GM12878 (cell line): ENCODE measurements at regions not wholly inside any gene's neighbourhood (a gene's known extent, or its start where the extent isn't known, plus 50 kb on each side); places are given as distances from the start of the nearest gene placed in this dataset.

ENCODE experiments used
- ATAC-seq: fragments of 200-7000 bp; cut with Tn5 transposase; 3 replicates; pipeline ENCODE4 v1.9.1; 2020; ENCODE audit warnings: mild to moderate bottlenecking, moderate library complexity
- BruUV-seq: library from RNA; stranded (reverse); fragments of 400-500 nt; replicated peaks from 2 replicates; lab custom pipeline; 2021; lab: Mats Ljungman, UMichigan
- CTCF ChIA-PET: fragments of 300-600 bp; sonication (Branson Sonifier 250); formaldehyde crosslinking; extraction: SDS; loops from one replicate; lab custom pipeline; 2021; ENCODE audit warnings: inconsistent platforms; lab: Yijun Ruan, JAX
- POLR2A ChIA-PET: fragments of 350-600 bp; formaldehyde crosslinking; extraction: SDS; loops from one replicate; lab custom pipeline; 2021; ENCODE audit warnings: inconsistent platforms; lab: Charles Lee
- RAD21 ChIA-PET: fragments of 300-600 bp; sonication (Branson Sonifier 250); formaldehyde crosslinking; loops from one replicate; lab custom pipeline; 2023; ENCODE audit warnings: antibody characterized with exemption; ENCODE audit not compliant: unreplicated experiment; lab: Charles Lee
- SMC1A ChIA-PET: fragments of 300-600 bp; sonication (Branson Sonifier 250); formaldehyde crosslinking; loops from one replicate; lab custom pipeline; 2023; ENCODE audit not compliant: unreplicated experiment, uncharacterized antibody; lab: Charles Lee
- DNase-seq: peaks from one replicate; pipeline ENCODE4 v3.0.0-alpha.2; 2011; ENCODE audit warnings: low read depth, low spot score
- FAIRE-seq: peaks from 3 replicates; lab custom pipeline; 2011; peaks lifted over from hg19 to GRCh38; lab: Jason Lieb, UNC
- H2AFZ ChIP-seq: 2 replicates; pipeline ENCODE4 v1.6.0; 2011; ENCODE audit warnings: low read depth, low read length, control low read depth; ENCODE audit not compliant: control insufficient read depth
- H3K27ac ChIP-seq: 2 replicates; pipeline ENCODE4 v1.5.1; 2011; ENCODE audit warnings: control low read depth; ENCODE audit not compliant: control insufficient read depth, insufficient read depth
- H3K27me3 ChIP-seq, 2 experiments: replicated peaks in 1 of 2; 2 replicates each; pipeline versions ENCODE4 v1.6.0 to v1.6.1; 2011; ENCODE audit warnings: low read length in 1 of 2; ENCODE audit not compliant: control insufficient read depth in 2 of 2, insufficient read depth in 2 of 2
- H3K36me3 ChIP-seq, 2 experiments: 2 replicates each; pipeline ENCODE4 v1.5.1; 2011; ENCODE audit warnings: low read length in 1 of 2; ENCODE audit not compliant: control insufficient read depth in 2 of 2, insufficient read depth in 2 of 2
- H3K4me1 ChIP-seq: 2 replicates; pipeline ENCODE4 v1.6.1; 2011; ENCODE audit warnings: mild to moderate bottlenecking, low read length, moderate library complexity, mixed read lengths; ENCODE audit not compliant: control insufficient read depth, insufficient read depth
- H3K4me2 ChIP-seq: 2 replicates; pipeline ENCODE4 v1.6.0; 2011; ENCODE audit warnings: control low read depth; ENCODE audit not compliant: control insufficient read depth, insufficient read depth
- H3K4me3 ChIP-seq: fragments of 200-600 bp; sonication (generic); 2 replicates; pipeline ENCODE4 v1.5.1; 2016
- H3K79me2 ChIP-seq: 2 replicates; pipeline ENCODE4 v1.6.0; 2011; ENCODE audit warnings: low read length; ENCODE audit not compliant: control insufficient read depth, insufficient read depth
- H3K9ac ChIP-seq: 2 replicates; pipeline ENCODE4 v1.8.0; 2011; ENCODE audit warnings: low read length, control low read depth, mixed read lengths; ENCODE audit not compliant: control insufficient read depth, insufficient read depth
- H3K9me3 ChIP-seq: replicated peaks from 3 replicates; pipeline ENCODE4 v1.5.1; 2011; ENCODE audit warnings: mild to moderate bottlenecking, low read length; ENCODE audit not compliant: control insufficient read depth, insufficient read depth
- H4K20me1 ChIP-seq: 2 replicates; pipeline ENCODE4 v1.6.0; 2011; ENCODE audit not compliant: control insufficient read depth, insufficient read depth
- E2F4 ChIP-seq: IDR thresholded peaks from 2 replicates; pipeline ENCODE4 v1.6.1; 2012; ENCODE audit warnings: low read depth, low read length, improper control_type of control experiment
- FOXM1 ChIP-seq: IDR thresholded peaks from 2 replicates; pipeline ENCODE4 v1.6.1; 2012; ENCODE audit warnings: low read depth, mild to moderate bottlenecking, inconsistent platforms, low read length, moderate library complexity
- GABPA ChIP-seq: IDR thresholded peaks from 2 replicates; pipeline ENCODE4 v1.6.1; 2014; ENCODE audit warnings: antibody characterized with exemption, low read depth, mild to moderate bottlenecking, inconsistent platforms
- MYB ChIP-seq: fragments of 150-350 bp; IDR thresholded peaks from 2 replicates; pipeline ENCODE4 v1.6.1; 2014; ENCODE audit warnings: mild to moderate bottlenecking, low read depth, low read length, borderline replicate concordance
- NKRF ChIP-seq: fragments of 450-650 bp; conservative IDR thresholded peaks from 2 replicates; pipeline ENCODE4 v1.6.1; 2017; ENCODE audit warnings: mild to moderate bottlenecking, moderate library complexity
- NR2C2 ChIP-seq: IDR thresholded peaks from 2 replicates; pipeline ENCODE4 v1.6.1; 2011; ENCODE audit warnings: borderline replicate concordance, low read depth; ENCODE audit not compliant: control insufficient read depth, insufficient read length
- RELB ChIP-seq: fragments of 450-650 bp; IDR thresholded peaks from 2 replicates; pipeline ENCODE4 v1.6.1; 2017; ENCODE audit warnings: low read depth, mild to moderate bottlenecking, moderate library complexity
- SMARCA5 ChIP-seq: fragments of 450-650 bp; IDR thresholded peaks from 2 replicates; pipeline ENCODE4 v1.6.1; 2017; ENCODE audit warnings: mild to moderate bottlenecking
- SMC3 ChIP-seq: IDR thresholded peaks from 2 replicates; pipeline ENCODE4 v1.6.1; 2011; ENCODE audit warnings: low read length, improper control_type of control experiment, borderline replicate concordance
- TCF3 ChIP-seq: IDR thresholded peaks from 2 replicates; pipeline ENCODE4 v1.6.1; 2012; ENCODE audit warnings: low read depth, mild to moderate bottlenecking, low read length, borderline replicate concordance; ENCODE audit not compliant: insufficient read depth
- USF1 ChIP-seq: IDR thresholded peaks from 2 replicates; pipeline ENCODE4 v1.6.1; 2011; ENCODE audit warnings: borderline replicate concordance, low read depth, mild to moderate bottlenecking, moderate library complexity, mixed read lengths, low read length; ENCODE audit not compliant: insufficient read depth; ENCODE audit errors: extremely low read length
- WGBS: methylation state at CpG from one replicate; pipeline ENCODE4 v1.1.6; 2016; ENCODE audit warnings: low lambda C conversion rate; ENCODE audit not compliant: insufficient replicate concordance, insufficient coverage; ENCODE audit errors: missing lambda C conversion rate; 5-methylcytosine and 5-hydroxymethylcytosine counted together
- in situ Hi-C: fragments of 300-500 bp; cut with MboI; formaldehyde crosslinking; loops from 9 replicates; pipeline ENCODE4 v1.14.3; 2018; ENCODE audit warnings: mixed read lengths
- intact Hi-C: fragments of 100-400 bp; cut with micrococcal nuclease; formaldehyde crosslinking; loops from one replicate; pipeline ENCODE4 v1.14.2; 2022; ENCODE audit not compliant: unreplicated experiment

- ChIA-PET CTCF (no interaction called here), RAD21 (interaction anchor here (1.0 kb wide), 1 partner anchor 161 kb away, joined by 3 read pairs; no protein-coding TSS in a partner anchor), POLR2A (no interaction called here)
- no peak overlapping the region for H3K9ac ChIP-seq
- H3K4me2 ChIP-seq: no peak overlapping the region
- ATAC-seq: no peak
- H3K79me2 ChIP-seq: no peaks in the 10 kb centered on the region
- in situ Hi-C loops: no loop called here
- intact Hi-C loops: no loop called here
- TF ChIP-seq USF1 (no peak), TCF3 (no peak), SMC3 (no peak), E2F4 (no peak), GABPA (no peak), RELB (no peak), NKRF (no peak), MYB (no peak), SMARCA5 (no peak), NR2C2 (no peak), FOXM1 (no peak)
- TF ChIP-seq, all 136 proteins: peak for 0
- H3K4me3 ChIP-seq: no peak overlapping the region
- no peaks in the 10 kb centered on the region for H3K4me1 ChIP-seq
- no peak overlapping the region for H3K27ac ChIP-seq
- SMC1A ChIA-PET: no interaction called here
- DNase-seq (no peak), FAIRE-seq (no peak)
- H4K20me1 ChIP-seq: no peaks in the 10 kb centered on the region
- no peak overlapping the region for H2AFZ ChIP-seq
- no TSS peak for BruUV-seq
- WGBS: 64% methylated on average over 6 of the region's 6 CpGs
- H3K36me3 ChIP-seq: no peaks in the 10 kb centered on the region
- no peaks in the 10 kb centered on the region for H3K27me3 ChIP-seq
- H3K9me3 ChIP-seq: no peaks in the 10 kb centered on the region
These were observed 170.0 kb downstream of the SEC61B start for GRCh38 chr9:99391937-99392594.
